Osteoblast (primary cell): ENCODE measurements at regions not wholly inside any gene's neighbourhood (a gene's known extent, or its start where the extent isn't known, plus 50 kb on each side); places are given as distances from the start of the nearest gene placed in this dataset.
A peak's percentile ranks its signal among the peaks of the same experiment; 100 is the strongest.

Source experiments
- DNase-seq: peaks from one replicate; pipeline ENCODE4 v3.0.0; 2011; ENCODE audit warnings: low spot score, mixed read lengths; ENCODE audit not compliant: insufficient read length; ENCODE audit errors: missing footprints
- H2AFZ ChIP-seq: 2 replicates; pipeline ENCODE4 v1.6.0; 2011; ENCODE audit warnings: mild to moderate bottlenecking, low read length
- H3K27ac ChIP-seq: 2 replicates; pipeline ENCODE4 v1.5.1; 2011; ENCODE audit warnings: mild to moderate bottlenecking, low read depth, low read length, moderate library complexity
- H3K27me3 ChIP-seq: 2 replicates; pipeline ENCODE4 v1.6.0; 2012; ENCODE audit warnings: mild to moderate bottlenecking, control low read depth, inconsistent platforms, low read length, moderate library complexity; ENCODE audit not compliant: insufficient read depth
- H3K36me3 ChIP-seq: 2 replicates; pipeline ENCODE4 v1.5.1; 2011; ENCODE audit warnings: mild to moderate bottlenecking, low read length, control low read depth, moderate library complexity; ENCODE audit not compliant: insufficient read depth
- H3K4me1 ChIP-seq: 2 replicates; pipeline ENCODE4 v1.5.1; 2011; ENCODE audit warnings: mild to moderate bottlenecking, low read length, control low read depth, moderate library complexity; ENCODE audit not compliant: insufficient read depth
- H3K4me2 ChIP-seq: 2 replicates; pipeline ENCODE4 v1.6.0; 2011; ENCODE audit warnings: mild to moderate bottlenecking, low read length; ENCODE audit not compliant: insufficient read depth
- H3K4me3 ChIP-seq: fragments of 200-600 bp; sonication (generic); 3 replicates; pipeline ENCODE4 v1.5.1; 2012; ENCODE audit warnings: mild to moderate bottlenecking, low read length, inconsistent platforms; ENCODE audit not compliant: insufficient read depth
- H3K79me2 ChIP-seq: 2 replicates; pipeline ENCODE4 v1.6.0; 2012; ENCODE audit warnings: mild to moderate bottlenecking, low read length, control low read depth, inconsistent platforms; ENCODE audit not compliant: insufficient read depth
- H3K9me3 ChIP-seq: 2 replicates; pipeline ENCODE4 v1.5.1; 2011; ENCODE audit warnings: low read depth, low read length, control low read depth
- H4K20me1 ChIP-seq: 2 replicates; pipeline ENCODE4 v1.6.0; 2012; ENCODE audit warnings: mild to moderate bottlenecking, low read length, control low read depth; ENCODE audit not compliant: insufficient read depth
- TF ChIP-seq, protein P1 (sequence below): IDR thresholded peaks from 2 replicates; pipeline ENCODE4 v1.5.1; 2011; ENCODE audit warnings: mild to moderate bottlenecking, low read depth, low read length, moderate library complexity; ENCODE audit errors: extremely low read depth

DNA sequence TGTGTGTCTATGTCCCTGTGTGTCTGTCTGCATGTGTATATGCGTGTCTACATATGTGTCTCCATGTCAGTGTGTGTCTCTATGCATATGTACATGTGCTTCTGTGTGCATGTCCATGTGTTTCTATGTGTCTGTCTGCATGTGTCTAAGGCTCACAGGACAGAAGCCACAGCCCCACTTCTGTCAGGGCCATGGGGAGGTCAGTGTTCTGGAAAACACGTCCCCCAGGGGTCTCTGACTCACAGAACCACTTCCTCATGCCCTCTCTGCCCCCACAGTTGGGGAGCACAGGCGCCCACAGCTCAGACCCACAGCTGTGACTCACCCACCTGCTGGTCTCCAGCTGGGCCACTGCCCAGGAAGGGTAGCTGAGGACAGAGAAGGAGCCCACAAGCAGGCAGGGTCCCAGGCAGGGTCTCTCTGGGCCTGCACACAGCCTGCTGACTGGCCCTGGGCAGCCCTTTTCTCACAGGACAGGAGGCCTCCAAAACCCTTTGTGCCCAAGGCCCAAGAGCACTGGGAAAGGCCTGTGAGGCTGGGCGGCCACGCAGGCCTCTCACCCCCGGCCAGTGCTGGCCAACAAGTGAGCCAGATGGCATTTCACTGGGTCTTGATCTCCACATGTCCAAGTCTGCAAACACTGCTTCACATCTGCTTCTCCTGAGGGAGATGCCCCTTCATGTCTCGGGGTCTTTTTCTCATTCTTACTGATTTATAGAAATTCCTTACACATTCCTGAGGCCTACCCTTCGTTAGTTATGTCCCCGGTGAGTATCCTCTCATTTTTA, 102.9 kb upstream of the FAM20C start:
- Histone ChIP-seq H3K27me3 (no peaks in the 10 kb centered on the region), H3K4me1 (peaks cover 53% of the 10 kb centered on the region), H4K20me1 (no peaks in the 10 kb centered on the region), H2AFZ (peak overlapping the region; percentile 32), H3K79me2 (no peaks in the 10 kb centered on the region), H3K4me2 (peak overlapping the region; percentile 49), H3K4me3 (no peak overlapping the region), H3K9me3 (no peaks in the 10 kb centered on the region), H3K27ac (peak overlapping the region; percentile 92), H3K36me3 (no peaks in the 10 kb centered on the region)
- TF ChIP-seq, protein P1, sequence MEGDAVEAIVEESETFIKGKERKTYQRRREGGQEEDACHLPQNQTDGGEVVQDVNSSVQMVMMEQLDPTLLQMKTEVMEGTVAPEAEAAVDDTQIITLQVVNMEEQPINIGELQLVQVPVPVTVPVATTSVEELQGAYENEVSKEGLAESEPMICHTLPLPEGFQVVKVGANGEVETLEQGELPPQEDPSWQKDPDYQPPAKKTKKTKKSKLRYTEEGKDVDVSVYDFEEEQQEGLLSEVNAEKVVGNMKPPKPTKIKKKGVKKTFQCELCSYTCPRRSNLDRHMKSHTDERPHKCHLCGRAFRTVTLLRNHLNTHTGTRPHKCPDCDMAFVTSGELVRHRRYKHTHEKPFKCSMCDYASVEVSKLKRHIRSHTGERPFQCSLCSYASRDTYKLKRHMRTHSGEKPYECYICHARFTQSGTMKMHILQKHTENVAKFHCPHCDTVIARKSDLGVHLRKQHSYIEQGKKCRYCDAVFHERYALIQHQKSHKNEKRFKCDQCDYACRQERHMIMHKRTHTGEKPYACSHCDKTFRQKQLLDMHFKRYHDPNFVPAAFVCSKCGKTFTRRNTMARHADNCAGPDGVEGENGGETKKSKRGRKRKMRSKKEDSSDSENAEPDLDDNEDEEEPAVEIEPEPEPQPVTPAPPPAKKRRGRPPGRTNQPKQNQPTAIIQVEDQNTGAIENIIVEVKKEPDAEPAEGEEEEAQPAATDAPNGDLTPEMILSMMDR: no peak
- peak; percentile 99 for DNase-seq

DNA sequence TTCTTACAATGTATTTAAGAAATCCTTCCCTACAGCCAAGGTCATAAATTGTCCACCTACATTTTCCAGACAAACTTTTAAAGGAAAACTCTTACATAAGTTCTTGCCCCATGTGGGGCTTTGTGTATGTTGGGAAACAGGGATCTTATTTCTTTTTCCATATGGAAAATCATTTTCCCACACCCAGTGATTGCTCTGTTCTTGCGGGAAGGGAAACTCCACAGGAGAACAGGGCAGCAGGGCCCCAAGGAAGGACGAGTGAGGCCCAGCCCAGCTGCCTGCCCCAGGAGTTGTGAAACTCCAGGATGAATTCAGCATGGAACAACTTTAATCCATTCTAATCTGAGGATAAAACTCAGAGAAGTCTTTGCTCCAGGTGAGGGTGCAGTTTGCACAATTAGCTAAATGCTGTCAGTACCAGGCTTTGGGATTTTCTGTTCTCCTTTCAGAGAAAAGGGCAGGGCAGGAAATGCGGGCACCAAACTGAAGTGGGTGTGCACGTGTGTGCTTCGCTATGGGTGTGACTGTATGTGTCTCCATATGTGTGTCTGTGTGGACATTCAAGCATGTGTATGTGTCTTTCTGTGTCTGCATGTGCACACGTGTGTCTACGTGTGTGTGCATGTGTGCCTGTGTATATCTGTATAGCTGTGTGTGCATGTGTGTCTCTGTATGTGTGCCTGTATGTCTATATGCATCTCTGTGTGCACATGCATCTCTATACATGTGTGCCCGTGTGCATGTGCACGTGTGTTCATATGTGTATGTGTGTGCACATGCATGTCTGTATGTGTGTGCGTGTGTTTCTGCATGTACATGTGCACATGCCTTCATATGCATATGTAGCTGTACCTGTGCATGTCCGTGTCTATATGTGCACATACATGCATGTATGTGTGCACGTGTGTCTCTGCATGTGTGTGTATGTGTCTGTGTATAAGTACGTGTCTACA, 102.0 kb upstream of the FAM20C start:
- H3K79me2 ChIP-seq: no peaks in the 10 kb centered on the region
- peaks cover 57% of the 10 kb centered on the region for H3K4me1 ChIP-seq
- H2AFZ ChIP-seq: no peak overlapping the region
- H3K4me2 ChIP-seq: peak overlapping the region; percentile 49
- TF ChIP-seq, protein P1: no peak
- H3K4me3 ChIP-seq: no peak overlapping the region
- no peaks in the 10 kb centered on the region for H3K27me3 ChIP-seq
- H3K27ac ChIP-seq: peak overlapping the region; percentile 92
- H3K9me3 ChIP-seq: no peaks in the 10 kb centered on the region
- no peaks in the 10 kb centered on the region for H4K20me1 ChIP-seq
- DNase-seq: peak; percentile 90
- H3K36me3 ChIP-seq: no peaks in the 10 kb centered on the region

- Histone ChIP-seq H3K27me3 (no peaks in the 10 kb centered on the region), H3K4me2 (no peak overlapping the region), H3K9me3 (no peaks in the 10 kb centered on the region), H3K4me1 (peaks cover 54% of the 10 kb centered on the region), H3K36me3 (no peaks in the 10 kb centered on the region), H2AFZ (no peak overlapping the region), H3K79me2 (no peaks in the 10 kb centered on the region), H3K4me3 (no peak overlapping the region), H3K27ac (no peak overlapping the region), H4K20me1 (no peaks in the 10 kb centered on the region)
- TF ChIP-seq, protein P1: no peak
- no peak for DNase-seq
Observed at GRCh38 chr7:91396-92175, 100.8 kb upstream of the FAM20C start.
